ENCODE measurements at regions not wholly inside any gene's neighbourhood (a gene's known extent, or its start where the extent isn't known, plus 50 kb on each side); places are given as distances from the start of the nearest gene placed in this dataset.

DNA sequence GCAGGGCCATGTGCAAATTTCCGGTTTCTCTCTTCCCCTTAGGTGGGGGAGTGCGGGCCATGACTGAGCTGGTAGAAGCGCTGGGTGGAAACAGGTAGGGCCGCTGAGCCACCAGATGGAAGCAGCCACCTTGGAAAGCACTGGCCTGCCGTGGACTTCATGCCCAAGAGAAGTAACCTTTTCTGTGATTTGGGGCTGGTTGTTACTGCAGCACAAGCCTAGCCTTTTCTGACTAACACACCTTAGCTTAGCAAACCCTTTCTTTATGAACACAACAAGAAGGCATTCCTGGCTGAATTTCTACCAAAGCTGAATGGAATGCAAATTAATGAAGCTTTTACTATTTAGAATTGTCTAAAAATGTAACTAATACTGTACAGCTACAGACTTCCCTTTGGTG, 149.6 kb upstream of the UBE2E1 start:
- no peak overlapping the region for H3K4me3 ChIP-seq (ENCODE audit: low read depth, low read length)

DNA sequence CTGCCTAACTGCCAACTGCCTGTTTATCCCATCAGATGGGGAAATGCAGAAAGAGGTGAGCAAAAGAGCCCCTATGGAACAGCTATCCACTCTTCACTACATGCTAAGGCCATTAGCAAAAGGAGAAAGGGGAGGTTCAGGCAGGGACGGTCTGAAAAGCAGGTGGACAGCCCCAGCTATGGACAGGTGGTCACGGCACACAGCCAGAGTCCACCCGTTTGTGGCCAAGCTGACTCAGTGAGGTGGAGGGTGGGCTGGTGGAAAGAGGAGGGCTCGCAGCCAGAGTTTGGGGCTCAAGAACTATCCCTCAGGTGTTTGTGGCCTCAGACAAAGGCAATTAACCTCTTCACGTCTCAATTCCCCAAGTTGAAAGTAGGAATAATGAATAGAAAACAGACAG, 148.9 kb upstream of the UBE2E1 start:
- H3K4me3 ChIP-seq (ENCODE audit: low read depth, low read length), result no peak overlapping the region
- TF ChIP-seq, protein P1, sequence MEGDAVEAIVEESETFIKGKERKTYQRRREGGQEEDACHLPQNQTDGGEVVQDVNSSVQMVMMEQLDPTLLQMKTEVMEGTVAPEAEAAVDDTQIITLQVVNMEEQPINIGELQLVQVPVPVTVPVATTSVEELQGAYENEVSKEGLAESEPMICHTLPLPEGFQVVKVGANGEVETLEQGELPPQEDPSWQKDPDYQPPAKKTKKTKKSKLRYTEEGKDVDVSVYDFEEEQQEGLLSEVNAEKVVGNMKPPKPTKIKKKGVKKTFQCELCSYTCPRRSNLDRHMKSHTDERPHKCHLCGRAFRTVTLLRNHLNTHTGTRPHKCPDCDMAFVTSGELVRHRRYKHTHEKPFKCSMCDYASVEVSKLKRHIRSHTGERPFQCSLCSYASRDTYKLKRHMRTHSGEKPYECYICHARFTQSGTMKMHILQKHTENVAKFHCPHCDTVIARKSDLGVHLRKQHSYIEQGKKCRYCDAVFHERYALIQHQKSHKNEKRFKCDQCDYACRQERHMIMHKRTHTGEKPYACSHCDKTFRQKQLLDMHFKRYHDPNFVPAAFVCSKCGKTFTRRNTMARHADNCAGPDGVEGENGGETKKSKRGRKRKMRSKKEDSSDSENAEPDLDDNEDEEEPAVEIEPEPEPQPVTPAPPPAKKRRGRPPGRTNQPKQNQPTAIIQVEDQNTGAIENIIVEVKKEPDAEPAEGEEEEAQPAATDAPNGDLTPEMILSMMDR (IDR thresholded peaks at IDR 0.05; ENCODE audit: borderline replicate concordance, insufficient read depth, low read depth, low read length), result no peak

More for the DNA sequence above, 149.6 kb upstream of the UBE2E1 start:
- TF ChIP-seq, protein P1 (IDR thresholded peaks at IDR 0.05; ENCODE audit: borderline replicate concordance, insufficient read depth, low read depth, low read length), result no peak

DNA sequence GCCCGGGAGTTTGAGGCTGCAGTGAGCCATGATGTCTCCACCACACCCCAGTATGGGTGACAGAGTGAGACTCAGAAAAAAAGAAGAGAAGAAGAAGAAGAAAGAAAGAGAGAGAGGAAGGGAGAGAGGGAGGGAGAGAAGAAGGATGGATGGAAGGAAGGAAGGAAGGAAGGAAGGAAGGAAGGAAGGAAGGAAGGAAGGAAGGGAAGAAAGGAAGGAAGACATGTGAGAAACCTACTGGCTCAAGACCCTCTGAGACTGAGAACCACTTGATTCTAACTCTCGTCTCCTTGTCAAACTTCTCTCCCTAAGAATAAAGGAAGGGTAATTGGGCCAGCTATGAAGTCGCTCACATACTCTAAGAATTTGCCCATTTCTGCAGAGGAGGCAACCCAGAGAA, 148.1 kb upstream of the UBE2E1 start:
- TF ChIP-seq, protein P1 (IDR thresholded peaks at IDR 0.05; ENCODE audit: borderline replicate concordance, insufficient read depth, low read depth, low read length), result no peak
- H3K4me3 ChIP-seq (ENCODE audit: low read depth, low read length), result no peak overlapping the region

DNA sequence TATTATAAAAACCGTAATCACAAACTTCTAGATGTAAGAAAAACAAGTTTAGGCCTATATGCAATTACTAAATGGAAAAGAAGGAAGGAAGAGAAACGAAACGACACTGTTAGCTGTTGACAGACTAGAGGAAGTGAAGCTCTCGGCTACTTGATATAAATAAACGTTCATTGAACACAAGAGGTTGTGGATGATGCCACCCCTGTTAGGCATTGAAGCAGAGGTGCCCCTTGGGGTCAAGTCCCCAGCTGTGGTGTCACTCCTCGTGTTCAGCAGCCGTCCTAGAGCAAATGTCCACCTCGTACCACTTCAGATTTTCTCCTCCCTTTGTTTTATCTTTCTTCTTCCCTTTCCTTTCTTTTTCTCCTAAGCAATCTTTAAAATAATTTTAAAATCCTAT, 146.5 kb upstream of the UBE2E1 start:
- TF ChIP-seq, protein P1 (IDR thresholded peaks at IDR 0.05; ENCODE audit: borderline replicate concordance, insufficient read depth, low read depth, low read length), result no peak
- H3K4me3 ChIP-seq (ENCODE audit: low read depth, low read length), result peak overlapping the region; percentile 27

DNA sequence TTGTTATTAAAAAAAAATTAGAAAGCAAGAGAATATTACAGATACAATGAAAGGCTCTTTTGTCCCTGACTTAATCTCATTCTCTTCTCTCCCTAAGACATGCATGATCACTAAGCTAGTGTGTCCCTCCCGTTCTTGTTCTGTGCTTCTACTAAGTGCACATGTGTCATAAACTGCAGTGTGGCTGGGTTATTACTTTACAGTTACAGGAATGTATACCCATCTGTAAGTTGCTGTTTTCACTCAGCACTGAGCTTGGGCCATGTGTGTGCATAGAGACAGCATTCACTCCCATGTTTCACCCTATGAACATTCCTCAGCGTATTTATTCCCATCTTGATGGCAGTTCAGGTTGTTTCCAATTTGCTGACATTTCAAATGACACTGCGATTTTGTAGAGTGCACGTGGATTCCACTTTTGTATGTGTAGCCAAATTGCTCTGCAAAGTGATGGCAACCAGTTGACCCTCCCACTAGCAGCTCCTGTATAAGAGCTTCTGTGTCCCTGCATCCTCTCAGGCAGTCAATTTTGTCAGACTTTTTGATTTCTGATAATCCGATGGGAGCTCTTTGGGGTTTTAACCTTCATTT, 145.8 kb upstream of the UBE2E1 start:
- no peak overlapping the region for H3K4me3 ChIP-seq (ENCODE audit: low read depth, low read length)
- TF ChIP-seq, protein P1 (IDR thresholded peaks at IDR 0.05; ENCODE audit: borderline replicate concordance, insufficient read depth, low read depth, low read length), result no peak

DNA sequence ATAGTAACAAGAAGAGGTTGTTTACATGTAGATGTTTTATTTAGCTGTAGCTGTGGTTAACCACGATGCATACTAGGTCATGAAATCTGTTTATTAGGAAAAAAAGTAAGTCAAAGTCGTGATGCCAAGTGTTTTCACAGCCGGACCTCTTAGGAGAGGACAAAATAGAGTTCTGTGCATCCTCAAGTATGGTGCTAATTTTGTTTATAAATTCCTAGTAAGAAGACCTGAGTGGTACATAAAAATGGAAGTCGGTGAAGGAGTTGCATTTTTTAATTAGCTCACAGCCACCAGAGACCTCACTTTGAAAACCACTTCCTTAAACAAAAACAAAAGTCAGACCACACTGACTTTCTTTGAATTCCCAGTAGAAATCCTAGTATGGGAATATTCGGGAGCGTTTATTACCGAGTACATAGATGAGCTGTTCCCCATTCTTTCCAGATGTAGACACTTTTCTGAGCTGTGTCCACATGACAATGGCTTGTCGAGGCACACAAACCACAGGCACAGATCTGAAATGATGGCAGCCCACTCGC, 143.6 kb upstream of the UBE2E1 start:
- H3K4me3 ChIP-seq (ENCODE audit: low read depth, low read length), result no peak overlapping the region
- TF ChIP-seq, protein P1 (IDR thresholded peaks at IDR 0.05; ENCODE audit: borderline replicate concordance, insufficient read depth, low read depth, low read length), result no peak

DNA sequence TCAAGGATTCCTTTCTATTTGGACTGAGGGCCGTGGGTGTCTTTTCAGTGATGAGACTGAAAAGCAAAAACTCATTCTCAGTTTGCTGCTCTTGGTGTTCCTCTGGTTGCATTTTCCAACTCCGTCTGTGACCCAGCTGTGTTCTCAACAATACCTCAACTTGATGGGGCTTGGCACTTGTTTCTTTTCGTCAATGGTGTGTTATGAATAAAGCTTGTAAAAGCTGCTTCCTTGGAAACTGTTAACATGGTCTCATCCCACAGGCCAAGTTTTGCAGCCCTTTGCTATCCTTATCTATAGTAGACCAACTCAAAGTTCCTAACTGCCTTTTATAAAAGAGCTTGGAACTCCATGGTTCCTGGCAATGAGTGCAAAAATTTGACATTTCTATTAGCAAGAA, 142.5 kb upstream of the UBE2E1 start:
- no peak overlapping the region for H3K4me3 ChIP-seq (ENCODE audit: low read depth, low read length)
- TF ChIP-seq, protein P1 (IDR thresholded peaks at IDR 0.05; ENCODE audit: borderline replicate concordance, insufficient read depth, low read depth, low read length), result no peak

Measured in GM12875 (cell line).